ENCODE measurements at regions not wholly inside any gene's neighbourhood (a gene's known extent, or its start where the extent isn't known, plus 50 kb on each side); places are given as distances from the start of the nearest gene placed in this dataset.

DNA sequence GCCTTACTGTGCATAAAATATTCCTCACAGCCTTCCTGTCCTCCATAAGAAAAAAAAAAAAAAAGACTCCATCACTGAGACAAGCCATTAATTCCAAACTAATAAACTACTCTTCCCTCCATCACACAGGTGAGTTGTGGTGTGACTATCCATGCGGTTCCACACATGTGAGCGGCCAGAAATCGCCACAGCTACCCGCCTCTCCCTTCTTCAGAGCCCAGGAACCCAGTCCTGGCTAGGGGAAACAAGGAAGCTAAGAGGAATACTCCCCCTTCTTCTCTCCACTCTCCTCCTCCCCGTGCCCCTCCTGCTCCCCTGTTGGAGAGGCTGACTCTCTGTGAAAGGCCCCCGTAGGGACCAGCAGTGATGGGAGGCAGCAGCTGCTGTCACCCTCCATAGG lies 128.6 kb upstream of the ARID1B start:
- no peak for DNase-seq (ENCODE audit: low read depth)

DNA sequence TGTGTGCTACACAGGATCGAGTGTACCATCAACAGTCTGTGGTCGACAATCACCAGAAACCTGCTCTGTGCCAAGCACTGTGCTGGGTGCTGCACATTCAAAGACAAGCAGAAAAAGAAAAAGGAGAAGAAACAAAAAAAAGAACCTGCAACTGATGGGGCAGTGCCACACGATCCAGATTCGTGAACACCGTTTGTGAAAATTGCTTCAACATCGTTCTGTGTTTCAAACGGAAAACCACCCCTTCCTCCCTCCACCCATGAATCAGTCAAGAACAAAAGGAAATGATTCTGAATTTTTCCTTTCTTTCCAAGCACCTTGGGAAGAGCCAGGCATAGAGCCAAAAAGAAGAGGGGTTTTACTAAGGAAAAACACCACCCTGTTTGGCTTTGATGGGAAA lies 129.2 kb upstream of the ARID1B start:
- DNase-seq (ENCODE audit: low read depth) = no peak

DNA sequence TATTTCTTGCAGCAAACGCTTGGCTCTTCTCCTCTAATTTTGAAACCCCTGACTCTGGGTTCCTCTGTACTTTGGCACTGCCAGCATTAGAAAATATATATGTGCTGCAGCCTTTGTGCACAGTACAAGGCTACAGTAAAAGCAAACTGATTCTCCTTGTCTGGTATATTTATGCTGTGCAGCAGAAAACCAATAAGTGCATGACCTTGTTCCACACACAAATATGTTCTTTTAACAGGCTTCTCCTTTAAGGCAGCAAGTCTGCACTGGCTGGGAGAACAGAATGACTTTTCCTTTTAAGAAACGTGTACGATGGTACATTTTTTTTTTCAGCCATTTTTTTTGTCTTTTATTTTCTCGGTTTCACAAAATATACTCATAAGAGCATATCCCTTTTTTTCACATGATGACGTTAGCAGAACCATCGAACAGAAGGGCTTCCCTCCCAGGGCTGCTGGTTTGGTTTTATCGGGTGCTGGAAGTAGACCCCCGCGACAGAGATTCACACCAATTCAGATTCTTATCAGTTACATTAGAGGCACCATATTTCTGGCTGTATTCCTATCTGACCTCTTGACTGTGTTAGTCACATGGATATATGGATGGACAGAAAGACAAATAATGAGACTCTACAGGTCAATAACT lies 129.9 kb upstream of the ARID1B start:
- no peak for DNase-seq (ENCODE audit: low read depth)

DNA sequence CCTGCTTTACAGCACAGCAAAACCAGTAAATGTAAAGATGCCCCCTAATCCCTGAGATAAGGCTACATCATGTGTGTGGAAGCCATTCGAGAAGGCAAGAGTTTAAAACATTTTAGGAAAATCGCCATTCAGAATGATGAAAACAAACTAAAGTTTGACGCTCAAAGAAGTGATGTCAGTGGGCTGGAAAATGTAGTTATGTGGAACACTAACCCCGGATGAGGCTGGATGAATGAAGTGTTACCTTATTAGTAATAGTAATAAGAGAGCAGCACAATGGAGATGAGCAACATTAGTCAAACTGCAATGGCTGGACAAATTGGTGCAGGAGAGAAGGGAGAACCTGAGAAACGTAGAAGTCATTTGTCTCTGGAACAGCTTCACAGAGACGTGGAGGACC lies 130.7 kb upstream of the ARID1B start:
- DNase-seq (ENCODE audit: low read depth) = no peak

DNA sequence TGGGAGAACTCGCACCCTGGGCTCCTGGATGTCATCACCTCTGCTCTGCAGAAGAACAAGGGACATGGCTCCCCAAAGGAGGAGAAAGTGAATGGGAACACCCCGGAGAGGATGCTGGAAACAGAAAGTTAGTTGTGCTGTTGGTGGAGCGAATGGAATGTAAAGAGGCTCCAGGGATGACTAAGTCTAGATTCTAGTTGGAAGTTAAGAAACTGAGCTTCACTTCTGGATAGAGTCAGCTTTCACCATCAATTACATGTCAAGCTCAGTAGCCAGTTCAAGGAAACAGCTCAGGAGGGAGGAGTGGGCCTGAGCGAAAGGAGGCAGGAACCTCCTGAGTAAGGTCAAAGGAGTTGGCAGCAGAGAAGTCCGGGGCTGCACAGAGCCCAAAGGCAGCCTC lies 132.1 kb upstream of the ARID1B start:
- DNase-seq (ENCODE audit: low read depth) = no peak

DNA sequence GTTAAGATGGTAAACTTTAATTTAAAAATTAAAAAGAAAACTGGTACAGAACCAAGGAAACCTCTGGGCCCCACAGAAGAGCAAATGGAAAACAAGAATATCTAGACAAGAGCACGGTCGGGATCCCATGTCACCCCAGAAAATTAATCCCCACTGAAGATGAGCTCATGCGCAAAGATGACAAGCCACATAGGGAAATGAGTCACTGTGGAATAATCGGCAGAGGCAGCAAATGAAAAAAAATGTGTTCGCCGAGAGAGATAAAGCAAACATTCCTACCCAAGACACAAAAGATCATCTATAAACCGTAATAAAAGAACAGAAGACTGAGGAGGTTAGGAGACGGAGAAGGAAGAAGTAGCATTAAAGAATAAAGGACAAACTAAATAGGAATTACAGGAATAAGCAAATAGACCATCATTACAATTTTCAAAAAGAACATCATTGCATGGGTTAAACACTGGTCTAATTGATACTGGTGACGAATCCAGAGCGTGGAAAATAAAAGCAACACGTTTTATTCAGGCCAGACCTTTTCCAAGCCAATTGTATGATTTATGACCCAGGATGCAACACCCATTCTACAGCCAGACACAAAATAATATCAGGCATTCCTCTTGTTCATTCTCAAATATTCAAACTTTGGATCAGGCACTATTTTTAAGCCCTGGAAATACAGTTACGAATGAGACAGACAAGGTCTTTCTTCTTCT lies 138.0 kb upstream of the ARID1B start:
- DNase-seq (ENCODE audit: low read depth) = no peak

DNA sequence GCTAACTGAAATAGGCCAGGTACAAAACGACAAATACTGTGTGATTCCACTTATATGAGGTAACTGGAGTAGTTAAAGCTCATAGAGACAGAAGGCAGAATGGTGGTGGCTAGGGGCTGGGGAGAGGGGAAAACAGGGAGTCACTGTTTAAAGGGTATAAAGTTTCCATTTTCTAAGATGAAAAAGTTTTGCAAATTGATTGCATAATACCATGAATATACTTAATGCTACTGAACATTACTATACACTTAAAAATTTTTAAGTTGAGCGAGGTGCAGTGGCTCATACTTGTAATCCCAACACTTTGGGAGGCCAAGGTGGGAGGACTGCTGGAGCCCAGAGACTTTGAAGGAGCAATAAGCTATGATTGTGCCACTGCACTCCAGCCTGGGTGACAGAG lies 138.6 kb upstream of the ARID1B start:
- no peak for DNase-seq (ENCODE audit: low read depth)

DNA sequence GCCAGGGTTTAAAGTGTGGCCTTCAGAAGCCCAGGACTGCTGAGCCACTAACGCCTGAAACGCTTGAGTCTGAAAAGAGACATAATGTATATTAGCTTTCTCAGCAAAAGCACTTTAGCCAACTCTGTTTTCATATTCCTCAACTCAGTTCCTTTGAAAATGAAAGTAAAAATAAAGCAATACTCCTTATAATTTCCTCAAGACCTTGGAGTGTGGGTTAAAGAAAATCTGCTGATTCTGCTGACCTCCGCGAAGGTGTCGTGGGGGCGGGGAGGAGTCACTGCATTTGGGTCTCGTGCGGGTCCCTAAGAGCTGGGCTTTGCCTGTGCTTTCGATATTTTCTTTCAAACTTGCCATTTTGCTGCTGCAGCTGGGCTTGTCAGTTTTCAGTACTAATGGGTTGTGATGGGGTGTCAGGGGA lies 142.2 kb upstream of the ARID1B start:
- no peak for DNase-seq (ENCODE audit: low read depth)

DNA sequence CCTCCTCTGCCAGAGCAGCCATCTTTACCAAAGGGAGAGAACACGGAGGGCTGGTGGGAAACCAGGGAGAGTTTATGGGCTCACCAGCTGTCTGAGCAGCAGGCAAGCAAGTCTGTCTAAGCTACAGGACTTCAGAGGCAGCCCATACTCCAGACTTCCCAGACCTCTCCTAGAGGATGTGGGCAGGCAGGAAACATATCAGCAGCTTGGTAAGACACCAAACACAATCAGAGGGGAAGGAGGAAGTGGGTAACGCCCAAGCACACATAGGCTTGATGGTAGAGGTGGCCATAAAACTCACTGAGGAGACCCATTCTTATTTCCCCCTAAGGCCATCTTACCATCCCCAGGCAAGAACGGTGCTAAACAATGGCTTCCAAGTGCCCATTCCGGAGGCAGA lies 143.1 kb upstream of the ARID1B start:
- DNase-seq (ENCODE audit: low read depth) = no peak

DNA sequence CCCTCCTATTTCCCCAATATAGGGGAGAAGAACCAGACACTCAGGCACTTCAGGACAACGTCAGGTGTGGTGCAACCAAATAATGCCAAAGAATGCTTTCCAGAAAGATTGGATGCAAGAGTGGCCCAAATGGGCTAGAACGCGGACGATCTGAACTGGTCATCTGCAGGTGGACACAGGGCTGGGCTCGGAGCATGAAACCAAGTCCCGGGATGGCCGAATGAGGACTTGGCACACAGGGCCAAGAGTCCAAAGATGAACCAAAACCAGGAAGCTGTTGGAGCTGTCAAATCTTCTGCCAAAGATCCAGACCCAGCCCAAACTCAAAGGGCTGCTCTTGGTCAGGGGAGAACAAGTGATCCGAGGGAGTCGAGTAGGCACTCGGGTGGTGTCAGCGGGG lies 143.9 kb upstream of the ARID1B start:
- no peak for DNase-seq (ENCODE audit: low read depth)

DNA sequence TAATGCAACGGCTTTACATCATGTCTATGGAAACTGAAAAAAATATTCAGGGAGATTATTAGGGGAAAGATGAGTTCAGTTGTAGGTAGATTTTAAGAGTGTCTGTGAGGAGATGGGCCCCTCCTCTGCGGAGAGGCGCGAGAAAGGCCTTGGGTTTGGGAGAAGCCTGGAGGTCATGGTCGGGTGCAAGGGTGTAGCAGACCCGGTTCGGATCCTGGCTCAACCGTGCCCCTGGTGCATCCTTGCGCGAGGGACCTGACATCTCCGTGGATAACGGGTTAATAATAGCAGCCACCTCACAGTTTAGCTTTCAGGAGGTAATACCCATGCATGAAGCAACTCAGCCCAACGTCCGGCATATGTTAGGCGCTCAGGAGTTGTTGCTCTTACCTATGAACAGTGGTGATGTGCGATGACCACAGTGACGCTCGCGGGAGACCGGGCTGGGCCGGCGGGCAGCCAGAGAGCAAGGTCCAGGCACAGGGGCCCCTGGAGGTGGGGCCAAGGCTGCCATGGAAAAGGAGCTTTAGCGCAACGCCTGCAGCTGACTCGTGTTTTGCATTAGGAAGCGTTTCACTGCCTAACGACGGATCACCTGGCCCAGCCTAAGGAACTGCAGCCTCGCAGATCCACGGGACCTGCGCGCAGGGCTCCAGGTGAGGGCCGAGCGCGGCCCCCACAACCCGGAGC lies 146.4 kb upstream of the ARID1B start:
- DNase-seq (ENCODE audit: low read depth) = no peak

DNA sequence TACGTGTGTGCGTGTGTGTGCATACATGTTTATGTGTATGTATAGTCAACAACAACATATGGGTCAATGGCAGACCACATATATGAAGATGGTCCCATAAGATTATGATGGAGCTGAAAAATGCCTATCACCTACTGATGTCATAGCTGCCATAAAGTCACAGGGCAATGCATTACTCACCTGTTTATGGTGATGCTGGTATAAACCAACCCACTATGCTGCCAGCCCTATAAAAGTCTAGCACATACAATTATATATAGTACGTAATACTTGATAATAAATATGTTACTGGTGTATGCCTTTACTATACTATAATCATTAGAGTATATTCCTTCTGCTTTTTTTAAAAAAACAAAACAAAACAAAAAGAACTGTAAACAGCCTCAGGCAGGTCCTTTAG lies 148.4 kb upstream of the ARID1B start:
- no peak for DNase-seq (ENCODE audit: low read depth)

DNA sequence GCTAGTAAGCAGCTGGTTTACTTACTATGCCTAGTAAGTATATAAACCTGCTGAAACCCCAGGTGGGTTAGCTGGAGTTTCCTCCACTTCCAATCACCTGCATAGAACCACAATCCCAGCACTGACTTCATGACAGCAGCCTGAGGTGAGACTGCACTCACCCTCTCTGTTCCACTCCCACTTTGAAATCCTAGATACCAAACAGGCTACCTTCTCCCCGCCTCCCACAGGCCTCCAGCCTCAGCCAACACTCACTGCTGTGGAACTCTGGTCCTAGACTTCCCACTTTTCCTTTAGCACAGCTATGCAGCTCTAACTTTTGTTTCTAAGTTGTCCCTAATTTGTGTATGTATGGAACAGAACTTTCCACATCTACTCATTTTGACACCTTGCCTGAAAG lies 149.7 kb upstream of the ARID1B start:
- no peak for DNase-seq (ENCODE audit: low read depth)

DNA sequence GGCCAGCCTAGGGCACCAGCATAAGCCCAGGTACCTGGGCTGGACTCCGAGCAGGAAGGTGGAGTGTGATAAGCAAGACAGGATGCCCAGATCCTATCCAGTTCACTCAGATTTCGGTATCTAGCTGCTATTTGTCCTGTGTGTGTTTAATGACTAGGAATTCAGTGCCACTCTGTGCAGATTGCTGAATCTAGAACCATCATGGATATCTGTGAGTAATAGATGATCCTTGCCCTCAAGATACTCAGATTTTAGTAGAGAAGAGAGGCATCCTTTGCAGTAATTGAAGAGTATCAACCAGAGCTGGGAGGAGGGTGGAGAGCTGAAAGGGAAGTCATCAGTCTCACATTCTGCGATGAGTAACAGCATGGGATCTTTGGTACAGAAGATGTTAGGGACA lies 155.0 kb upstream of the ARID1B start:
- DNase-seq (ENCODE audit: low read depth) = no peak

DNA sequence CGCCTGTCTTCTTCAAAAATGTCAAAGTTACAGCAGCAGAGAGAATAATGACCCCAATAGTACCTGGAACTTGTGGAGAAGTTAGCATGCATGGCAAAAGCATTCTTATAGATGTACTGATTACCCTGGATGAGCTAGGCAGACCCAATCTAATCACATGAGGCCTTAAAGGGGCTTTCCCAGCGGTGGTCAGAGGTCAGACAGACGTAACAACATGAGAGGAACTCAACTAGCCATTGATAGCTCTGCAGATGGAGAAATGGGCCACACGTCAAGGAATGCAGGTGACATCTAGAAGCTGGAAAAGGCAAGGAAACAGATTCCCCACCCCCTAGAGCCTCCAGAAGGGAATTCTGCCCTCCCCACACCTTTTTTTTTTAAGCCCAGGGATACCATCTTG lies 156.8 kb upstream of the ARID1B start:
- no peak for DNase-seq (ENCODE audit: low read depth)

DNA sequence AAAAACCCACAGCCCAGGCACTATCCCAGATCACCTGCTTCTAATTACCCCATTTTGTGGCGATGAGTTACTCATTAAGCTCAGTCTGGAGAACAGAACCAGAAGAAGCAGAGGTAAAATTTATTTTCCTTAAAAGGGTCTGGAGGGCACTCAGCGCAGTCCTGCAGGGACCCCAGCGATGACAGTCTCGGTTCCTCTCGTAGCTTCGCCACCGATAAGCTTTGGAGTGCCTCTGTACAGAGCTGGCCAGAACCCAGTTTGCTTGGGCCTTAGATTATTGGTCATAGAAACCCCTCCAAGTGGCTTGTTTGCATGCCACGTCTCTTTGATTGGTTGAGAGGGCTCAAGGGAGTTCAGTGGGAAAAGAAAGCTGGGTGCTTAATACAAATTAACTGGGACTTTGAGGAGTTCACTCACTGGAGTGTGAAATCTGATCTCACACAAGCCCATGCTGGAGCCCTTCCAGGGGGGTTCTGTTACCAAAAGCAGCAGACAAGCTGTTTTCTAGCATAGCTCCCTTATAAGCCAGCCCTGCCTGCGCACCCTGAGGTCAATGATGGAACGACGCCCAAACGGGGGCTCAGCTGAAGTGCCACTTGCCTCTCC lies 158.5 kb upstream of the ARID1B start:
- DNase-seq (ENCODE audit: low read depth) = no peak

DNA sequence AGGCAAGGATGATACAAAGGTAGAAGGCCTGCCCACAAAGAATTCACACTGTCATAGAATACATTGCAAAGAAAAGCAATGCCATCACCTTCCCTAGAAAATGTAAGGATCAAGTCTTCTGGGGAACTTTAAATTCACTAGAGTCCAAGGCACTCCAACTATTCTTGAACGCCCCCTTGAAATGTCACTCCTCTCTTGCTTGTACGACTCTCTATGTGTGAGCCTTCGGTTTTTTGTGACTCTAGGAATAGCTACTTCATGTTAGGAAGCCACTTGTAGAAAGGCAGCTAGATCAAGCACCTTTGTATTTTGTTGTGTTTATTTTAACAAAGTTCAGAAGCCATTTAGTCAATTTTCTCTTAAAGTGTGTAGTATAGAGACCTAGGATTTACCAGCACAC lies 159.2 kb upstream of the ARID1B start:
- no peak for DNase-seq (ENCODE audit: low read depth)

DNA sequence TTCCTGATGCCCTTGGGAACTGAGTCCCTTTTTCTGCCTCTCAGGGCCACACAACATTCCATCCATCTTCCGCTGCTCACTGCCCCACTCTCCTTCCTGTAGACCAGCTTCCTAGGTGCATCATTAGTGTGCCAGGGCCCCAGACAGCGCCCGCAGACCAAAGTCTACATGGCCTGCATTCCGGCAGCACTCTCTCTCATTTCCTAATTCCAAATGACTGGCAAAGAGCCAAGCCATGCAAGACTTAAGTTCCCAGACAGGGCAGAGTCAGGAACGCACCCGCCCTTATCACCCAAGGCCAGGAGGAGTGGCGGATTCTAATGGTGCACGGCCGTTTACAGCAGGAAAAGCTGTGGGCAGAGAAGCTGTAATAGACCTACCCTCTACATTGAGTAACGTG lies 159.8 kb upstream of the ARID1B start:
- no peak for DNase-seq (ENCODE audit: low read depth)

DNA sequence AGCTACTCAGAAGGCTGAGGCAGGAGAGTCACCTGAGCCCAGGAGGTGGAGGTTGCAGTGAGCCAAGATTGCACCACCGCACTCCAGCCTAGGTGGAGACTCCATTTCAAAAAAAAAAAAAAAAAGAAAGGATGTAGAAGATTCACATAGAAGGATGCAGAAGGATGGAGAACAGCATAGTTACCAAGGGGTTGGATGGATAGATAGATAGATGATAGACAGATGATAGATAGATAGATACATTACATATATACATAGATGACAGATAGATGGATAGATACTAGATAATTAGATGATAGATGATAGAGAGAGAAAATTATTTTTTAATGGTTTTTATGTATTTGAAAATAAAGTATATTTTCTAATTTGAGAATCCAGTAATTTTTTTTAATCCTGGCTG lies 160.7 kb upstream of the ARID1B start:
- DNase-seq (ENCODE audit: low read depth) = no peak

DNA sequence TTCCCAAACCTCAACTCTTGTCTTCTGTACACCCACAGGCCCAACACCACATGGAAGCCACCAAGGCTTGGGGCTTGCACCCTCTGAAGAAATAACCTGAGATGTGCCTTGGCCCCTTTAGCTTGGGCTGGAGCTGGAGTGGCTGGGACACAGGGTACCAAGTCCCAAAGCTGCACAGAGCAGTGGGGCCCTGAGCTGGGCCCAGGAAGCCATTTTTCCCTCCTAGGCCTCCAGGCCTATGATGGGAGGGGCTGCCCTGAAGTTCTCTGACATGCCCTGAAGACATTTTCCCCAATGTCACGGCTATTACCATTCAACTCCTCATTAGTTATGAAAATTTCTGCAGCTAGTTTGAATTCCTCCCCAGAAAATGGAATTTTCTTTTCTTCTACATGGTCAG lies 163.2 kb upstream of the ARID1B start:
- DNase-seq (ENCODE audit: low read depth) = no peak

DNA sequence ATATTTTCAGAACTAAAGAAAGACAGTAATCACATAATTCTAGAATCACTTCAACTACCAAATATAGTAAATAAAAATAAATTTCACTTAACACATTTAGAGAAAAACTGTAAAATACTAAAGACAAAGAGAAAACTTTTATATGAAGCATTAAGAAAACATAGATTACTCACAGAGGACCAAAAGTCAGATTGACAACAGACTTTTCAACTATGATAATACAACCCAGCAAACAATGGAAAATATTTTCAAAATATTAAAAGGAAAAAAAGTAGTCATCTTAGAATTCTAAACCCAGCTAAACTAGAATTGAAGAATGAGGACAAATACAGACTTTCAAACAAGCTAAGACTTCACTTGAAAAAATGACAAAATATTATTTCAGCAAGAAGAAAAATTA lies 164.8 kb upstream of the ARID1B start:
- no peak for DNase-seq (ENCODE audit: low read depth)

DNA sequence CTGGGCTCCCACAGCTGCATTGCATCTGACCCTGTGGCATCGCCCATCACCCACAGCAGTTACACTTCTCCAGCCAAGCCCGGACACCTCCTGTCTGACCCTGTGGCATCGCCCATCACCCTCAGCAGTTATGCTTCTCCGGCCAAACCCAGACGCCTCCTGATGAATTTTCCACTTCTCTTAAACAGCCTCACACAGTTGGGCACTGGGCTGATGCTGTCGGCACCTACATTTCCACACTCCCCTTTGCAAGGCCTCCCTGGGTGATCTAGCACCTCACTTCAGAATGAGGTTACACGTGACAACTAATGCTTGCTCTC lies 175.2 kb upstream of the ARID1B start:
- no peak for DNase-seq (ENCODE audit: low read depth)
